SK-N-SH (cell line): ENCODE measurements at regions not wholly inside any gene's neighbourhood (a gene's known extent, or its start where the extent isn't known, plus 50 kb on each side); places are given as distances from the start of the nearest gene placed in this dataset.

ENCODE experiments used
- CTCF ChIA-PET: fragments of 300-600, 350-600 bp; formaldehyde crosslinking; extraction: SDS; loops from one replicate; lab custom pipeline; 2021; lab: Yijun Ruan, JAX
- POLR2A ChIA-PET: fragments of 350-600 bp; sonication (Branson Sonifier 250); formaldehyde crosslinking; extraction: SDS; loops from one replicate; lab custom pipeline; 2020; ENCODE audit warnings: antibody characterized with exemption, inconsistent platforms; lab: Yijun Ruan, JAX
- DNase-seq: peaks from one replicate; pipeline ENCODE4 v3.0.0; 2012
- H2AFZ ChIP-seq: fragments of 200-600 bp; sonication (generic); 2 replicates; pipeline ENCODE4 v1.8.1; 2016; ENCODE audit warnings: antibody characterized with exemption, mild to moderate bottlenecking, low read depth
- H3F3A ChIP-seq: fragments of 200-600 bp; sonication (generic); replicated peaks from 2 replicates; pipeline ENCODE3; 2016; ENCODE audit warnings: antibody characterized with exemption, mild to moderate bottlenecking; ENCODE audit not compliant: insufficient read depth
- H3K27ac ChIP-seq, 2 experiments: fragments of 200-500 bp in 1 of 2; fragments of 200-600 bp in 1 of 2; sonication (Bioruptor generic) in 1 of 2; sonication (generic), shearing (Covaris generic) in 1 of 2; 2 replicates each; pipeline versions ENCODE4 v1.5.1 to v1.6.1; 2014 to 2016; ENCODE audit warnings: low read depth in 2 of 2, inconsistent platforms in 1 of 2, low read length in 1 of 2, mild to moderate bottlenecking in 1 of 2, mixed read lengths in 1 of 2
- H3K27me3 ChIP-seq: fragments of 200-600 bp; sonication (generic), shearing (Covaris generic); 2 replicates; pipeline ENCODE4 v1.6.1; 2016; ENCODE audit warnings: mixed run types; ENCODE audit not compliant: insufficient read depth
- H3K36me3 ChIP-seq, 2 experiments: fragments of 200-500 bp in 1 of 2; fragments of 200-600 bp in 1 of 2; sonication (Bioruptor generic) in 1 of 2; sonication (generic) in 1 of 2; replicated peaks in 1 of 2; 2 replicates each; pipeline versions ENCODE3 to v1.5.1; 2014 to 2016; ENCODE audit warnings: low read length in 1 of 2, mild to moderate bottlenecking in 1 of 2; ENCODE audit not compliant: insufficient read depth in 2 of 2, control insufficient read depth in 1 of 2
- H3K4me1 ChIP-seq, 2 experiments: fragments of 200-500 bp in 1 of 2; fragments of 200-600 bp in 1 of 2; sonication (Bioruptor generic) in 1 of 2; sonication (generic), shearing (Covaris generic) in 1 of 2; 2 replicates each; pipeline versions ENCODE4 v1.5.1 to v1.6.1; 2014 to 2016; ENCODE audit warnings: low read depth in 1 of 2, low read length in 1 of 2, mixed run types in 1 of 2; ENCODE audit not compliant: insufficient read depth in 2 of 2, control insufficient read depth in 1 of 2
- H3K4me2 ChIP-seq: fragments of 200-600 bp; sonication (generic), shearing (Covaris generic); 2 replicates; pipeline ENCODE4 v1.6.1; 2017; ENCODE audit warnings: mixed run types
- H3K4me3 ChIP-seq, 2 experiments: fragments of 200-500 bp in 1 of 2; fragments of 200-600 bp in 1 of 2; sonication (Bioruptor generic) in 1 of 2; sonication (generic), shearing (Covaris generic) in 1 of 2; 2 replicates each; pipeline versions ENCODE4 v1.5.1 to v1.8.1; 2014 to 2016; ENCODE audit warnings: low read depth in 2 of 2, inconsistent platforms in 1 of 2, low read length in 1 of 2, mild to moderate bottlenecking in 1 of 2, mixed read lengths in 1 of 2, moderate library complexity in 1 of 2
- H3K79me2 ChIP-seq: fragments of 200-600 bp; sonication (generic); 2 replicates; pipeline ENCODE4 v1.8.1; 2017; ENCODE audit warnings: mild to moderate bottlenecking; ENCODE audit not compliant: insufficient read depth
- H3K9ac ChIP-seq: fragments of 200-600 bp; sonication (generic); 2 replicates; pipeline ENCODE4 v1.6.1; 2017; ENCODE audit warnings: mixed run types
- H3K9me2 ChIP-seq: fragments of 200-600 bp; sonication (generic); 2 replicates; pipeline ENCODE4 v1.6.1; 2017; ENCODE audit warnings: mixed run types
- H3K9me3 ChIP-seq: fragments of 200-600 bp; sonication (generic); 2 replicates; pipeline ENCODE4 v1.6.1; 2017; ENCODE audit warnings: mixed run types, mild to moderate bottlenecking, moderate library complexity
- H4K20me1 ChIP-seq: fragments of 200-600 bp; sonication (generic); 2 replicates; pipeline ENCODE4 v1.6.1; 2017; ENCODE audit warnings: mild to moderate bottlenecking, mixed run types; ENCODE audit not compliant: insufficient read depth
- FOSL2 ChIP-seq: IDR thresholded peaks from 2 replicates; pipeline ENCODE4 v1.4.0; 2012; ENCODE audit warnings: low read depth, mild to moderate bottlenecking, moderate library complexity, borderline replicate concordance
- FOXM1 ChIP-seq: IDR thresholded peaks from 2 replicates; pipeline ENCODE4 v1.4.0; 2012; ENCODE audit warnings: low read depth, mild to moderate bottlenecking
- MEF2A ChIP-seq: IDR thresholded peaks from 2 replicates; pipeline ENCODE4 v1.4.0; 2012; ENCODE audit warnings: low read depth, borderline replicate concordance
- PBX3 ChIP-seq: IDR thresholded peaks from 2 replicates; pipeline ENCODE4; 2012
- POLR2AphosphoS5 ChIP-seq: IDR thresholded peaks from 2 replicates; pipeline ENCODE4 v1.6.1; 2012; ENCODE audit warnings: low read depth, low read length
- RFX5 ChIP-seq: IDR thresholded peaks from 2 replicates; pipeline ENCODE4 v1.6.1; 2012; ENCODE audit warnings: mild to moderate bottlenecking, improper control_type of control experiment, low read length
- TEAD4 ChIP-seq: IDR thresholded peaks from 2 replicates; pipeline ENCODE4 v1.4.0; 2012; ENCODE audit warnings: mild to moderate bottlenecking, borderline replicate concordance; ENCODE audit not compliant: insufficient read depth
- USF1 ChIP-seq: IDR thresholded peaks from 2 replicates; pipeline ENCODE4 v1.4.0; 2012; ENCODE audit warnings: low read depth, borderline replicate concordance
- WGBS: methylation state at CpG from one replicate; pipeline ENCODE4 v1.1.6; 2017; ENCODE audit warnings: low lambda C conversion rate; 5-methylcytosine and 5-hydroxymethylcytosine counted together

- Histone ChIP-seq H3K4me3 (no peak overlapping the region), H3K4me2 (no peak overlapping the region), H3K79me2 (no peaks in the 10 kb centered on the region), H3K4me1 (peaks cover 0 to 3% of the 10 kb centered on the region in 2 experiments; a peak in 2 of 4 replicates), H3K9me3 (no peaks in the 10 kb centered on the region), H3F3A (no peaks in the 10 kb centered on the region), H3K36me3 (no peaks in the 10 kb centered on the region), H3K27me3 (no peaks in the 10 kb centered on the region), H3K9ac (no peak overlapping the region), H3K9me2 (no peaks in the 10 kb centered on the region), H4K20me1 (no peaks in the 10 kb centered on the region), H2AFZ (no peak overlapping the region), H3K27ac (no peak overlapping the region)
- 72% methylated on average over 5 of the region's 5 CpGs for WGBS
- TF ChIP-seq PBX3 (peak; percentile 8; the same call in 1 of the 2 replicates), FOSL2 (no peak)
- POLR2A ChIA-PET = no interaction called here
- DNase-seq = no peak
- CTCF ChIA-PET = interaction anchor here (0.8 to 1.6 kb wide), 2 partner anchors 13 to 50 kb away, joined by 3 read pairs; no protein-coding TSS in a partner anchor
Measured at GRCh38 chr1:101137144-101138126, 99.4 kb upstream of the S1PR1 start.

- Histone ChIP-seq H3K79me2 (no peaks in the 10 kb centered on the region), H3K36me3 (no peaks in the 10 kb centered on the region), H3K4me1 (peaks cover 0 to 3% of the 10 kb centered on the region in 2 experiments; a peak in 2 of 4 replicates)
- CTCF ChIA-PET = interaction anchor here (0.6 to 1.4 kb wide), 2 partner anchors 11 to 18 kb away, joined by 3 to 4 read pairs; no protein-coding TSS in a partner anchor
- TF ChIP-seq RFX5 (no peak), POLR2AphosphoS5 (no peak), FOXM1 (no peak), MEF2A (no peak), USF1 (no peak), TEAD4 (no peak)
- TF ChIP-seq, all 33 proteins: peak for 0
- H2AFZ ChIP-seq = no peak overlapping the region
- WGBS = 81% methylated on average over 1 of the region's 1 CpG
- POLR2A ChIA-PET = no interaction called here
- no peaks in the 10 kb centered on the region for H3K27me3 ChIP-seq
- no peaks in the 10 kb centered on the region for H3F3A ChIP-seq
- H3K9ac ChIP-seq = no peak overlapping the region
- H3K9me3 ChIP-seq = no peaks in the 10 kb centered on the region
- no peak overlapping the region for H3K4me3 ChIP-seq
- no peak overlapping the region for H3K27ac ChIP-seq
- H4K20me1 ChIP-seq = no peaks in the 10 kb centered on the region
- no peak for DNase-seq
- H3K9me2 ChIP-seq = no peaks in the 10 kb centered on the region
- H3K4me2 ChIP-seq = no peak overlapping the region
Measured at GRCh38 chr1:101136739-101137138, 100.1 kb upstream of the S1PR1 start.
